ENCODE measurements at regions not wholly inside any gene's neighbourhood (a gene's known extent, or its start where the extent isn't known, plus 50 kb on each side); places are given as distances from the start of the nearest gene placed in this dataset.

- CTCF ChIA-PET: no interaction called here
- POLR2A ChIA-PET (ENCODE audit: low non-redundant PET): no interaction called here
- no peak for DNase-seq (ENCODE audit: low spot score)
- H3K27ac ChIP-seq: no peak overlapping the region
- no peak for TF ChIP-seq CTCF (conservative IDR thresholded peaks at IDR 0.05; ENCODE audit: low read depth)
Observed at GRCh38 chr4:147217655-147218054, 263.2 kb upstream of the EDNRA start.

GRCh38 chr4:147219145-147219544 is 261.8 kb upstream of the EDNRA start:
- no peak overlapping the region for H3K27ac ChIP-seq
- no peak for TF ChIP-seq CTCF (conservative IDR thresholded peaks at IDR 0.05; ENCODE audit: low read depth)
- no peak for DNase-seq (ENCODE audit: low spot score)
- ChIA-PET CTCF (interaction anchor here (0.6 kb wide), 1 partner anchor 27 kb away, joined by 4 read pairs; no protein-coding TSS in a partner anchor), POLR2A (ENCODE audit: low non-redundant PET) (no interaction called here)

GRCh38 chr4:147220833-147221232 is 260.1 kb upstream of the EDNRA start:
- peak; percentile 5 for DNase-seq (ENCODE audit: low spot score)
- no peak for TF ChIP-seq CTCF (conservative IDR thresholded peaks at IDR 0.05; ENCODE audit: low read depth)
- no peak overlapping the region for H3K27ac ChIP-seq
- ChIA-PET POLR2A (ENCODE audit: low non-redundant PET) (no interaction called here), CTCF (no interaction called here)

GRCh38 chr4:147222906-147223305 is 258.0 kb upstream of the EDNRA start:
- H3K27ac ChIP-seq: no peak overlapping the region
- CTCF ChIA-PET: no interaction called here
- POLR2A ChIA-PET (ENCODE audit: low non-redundant PET): no interaction called here
- no peak for TF ChIP-seq CTCF (conservative IDR thresholded peaks at IDR 0.05; ENCODE audit: low read depth)
- no peak for DNase-seq (ENCODE audit: low spot score)

GRCh38 chr4:147223576-147223975 is 257.3 kb upstream of the EDNRA start:
- CTCF ChIA-PET: no interaction called here

GRCh38 chr4:147236806-147237205 is 244.1 kb upstream of the EDNRA start:
- ChIA-PET POLR2A (ENCODE audit: low non-redundant PET) (no interaction called here), CTCF (no interaction called here)
- no peak for TF ChIP-seq CTCF (conservative IDR thresholded peaks at IDR 0.05; ENCODE audit: low read depth)
- no peak overlapping the region for H3K27ac ChIP-seq
- no peak for DNase-seq (ENCODE audit: low spot score)

More at GRCh38 chr4:147223576-147223975, 257.3 kb upstream of the EDNRA start:
- no peak for DNase-seq (ENCODE audit: low spot score)
- no peak overlapping the region for H3K27ac ChIP-seq
- no peak for TF ChIP-seq CTCF (conservative IDR thresholded peaks at IDR 0.05; ENCODE audit: low read depth)
- POLR2A ChIA-PET (ENCODE audit: low non-redundant PET): no interaction called here

GRCh38 chr4:147244786-147245185 is 236.1 kb upstream of the EDNRA start:
- H3K27ac ChIP-seq: no peak overlapping the region
- TF ChIP-seq CTCF (conservative IDR thresholded peaks at IDR 0.05; ENCODE audit: low read depth): no peak
- no peak for DNase-seq (ENCODE audit: low spot score)
- ChIA-PET CTCF (no interaction called here), POLR2A (ENCODE audit: low non-redundant PET) (no interaction called here)

Measured in RWPE1 (cell line).